HG02943 (cell line): ENCODE measurements at regions not wholly inside any gene's neighbourhood (a gene's known extent, or its start where the extent isn't known, plus 50 kb on each side); places are given as distances from the start of the nearest gene placed in this dataset.

Experiments used
- ATAC-seq: cut with Tn5 transposase; IDR thresholded peaks from one replicate; pipeline ENCODE4 v1.9.1; 2021; ENCODE audit warnings: mild to moderate bottlenecking, low read depth, moderate library complexity; ENCODE audit not compliant: unreplicated experiment

GRCh38 chr9:81532251-81532650, 157.1 kb downstream of the TLE1 start:
- ATAC-seq: no peak

GRCh38 chr9:81531511-81531910, 157.8 kb downstream of the TLE1 start:
- no peak for ATAC-seq

GRCh38 chr9:81530846-81531245, 158.5 kb downstream of the TLE1 start:
- no peak for ATAC-seq

- ATAC-seq: no peak
Measured at GRCh38 chr9:81530310-81530810, 159.0 kb downstream of the TLE1 start.

- no peak for ATAC-seq
Measured at GRCh38 chr9:81529556-81530193, 159.7 kb downstream of the TLE1 start.

- ATAC-seq: no peak
Measured at GRCh38 chr9:81526587-81526986, 162.8 kb downstream of the TLE1 start.

- no peak for ATAC-seq
Measured at GRCh38 chr9:81522716-81523551, 166.4 kb downstream of the TLE1 start.

- ATAC-seq: no peak
Measured at GRCh38 chr9:81521892-81522291, 167.5 kb downstream of the TLE1 start.

GRCh38 chr9:81519816-81520495, 169.4 kb downstream of the TLE1 start:
- no peak for ATAC-seq

GRCh38 chr9:81517954-81518353, 171.4 kb downstream of the TLE1 start:
- ATAC-seq: no peak

- ATAC-seq: no peak
Measured at GRCh38 chr9:81513059-81513458, 176.3 kb downstream of the TLE1 start.

GRCh38 chr9:81512641-81513040, 176.7 kb downstream of the TLE1 start:
- ATAC-seq: no peak

GRCh38 chr9:81508476-81508875, 180.9 kb downstream of the TLE1 start:
- no peak for ATAC-seq

GRCh38 chr9:81506941-81507864, 182.1 kb downstream of the TLE1 start:
- no peak for ATAC-seq

- ATAC-seq: no peak
Measured at GRCh38 chr9:81499594-81499993, 189.8 kb downstream of the TLE1 start.

GRCh38 chr9:81499021-81499454, 190.3 kb downstream of the TLE1 start:
- no peak for ATAC-seq

GRCh38 chr9:81498576-81498975, 190.8 kb downstream of the TLE1 start:
- no peak for ATAC-seq

- no peak for ATAC-seq
Measured at GRCh38 chr9:81497091-81497490, 192.3 kb downstream of the TLE1 start.

- ATAC-seq: no peak
Measured at GRCh38 chr9:81492710-81493447, 196.5 kb downstream of the TLE1 start.
